Amniotic epithelial cell (primary cell): ENCODE measurements at regions not wholly inside any gene's neighbourhood (a gene's known extent, or its start where the extent isn't known, plus 50 kb on each side); places are given as distances from the start of the nearest gene placed in this dataset.
"Not testable (repeated sequence)": the region's sequence is repeated elsewhere in the genome, so short reads cannot be mapped to it uniquely, and the experiment has no call there.

Source experiments
- DNase-seq: peaks from one replicate; pipeline ENCODE4 v3.0.0-alpha.2; 2010; ENCODE audit warnings: low read depth

DNA sequence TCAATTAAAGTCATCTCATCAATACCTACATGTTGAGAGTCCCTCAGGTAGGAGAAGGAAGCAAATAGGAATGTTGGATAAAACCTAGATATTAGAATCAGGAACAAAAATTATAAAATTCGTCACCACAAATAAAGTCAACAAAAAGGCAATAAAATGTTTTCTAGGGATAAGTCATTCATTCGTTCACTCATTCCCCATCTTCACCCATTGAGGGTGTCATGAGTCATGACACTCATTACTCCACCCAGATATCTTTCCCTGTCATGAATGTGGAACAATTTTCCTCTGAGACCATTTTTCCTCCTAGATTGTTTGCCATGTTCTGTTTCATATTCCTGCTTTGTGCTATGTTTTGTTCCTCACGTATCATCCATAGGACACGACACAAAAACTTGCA lies 50.9 kb upstream of the OLIG3 start:
- DNase-seq: no peak

DNA sequence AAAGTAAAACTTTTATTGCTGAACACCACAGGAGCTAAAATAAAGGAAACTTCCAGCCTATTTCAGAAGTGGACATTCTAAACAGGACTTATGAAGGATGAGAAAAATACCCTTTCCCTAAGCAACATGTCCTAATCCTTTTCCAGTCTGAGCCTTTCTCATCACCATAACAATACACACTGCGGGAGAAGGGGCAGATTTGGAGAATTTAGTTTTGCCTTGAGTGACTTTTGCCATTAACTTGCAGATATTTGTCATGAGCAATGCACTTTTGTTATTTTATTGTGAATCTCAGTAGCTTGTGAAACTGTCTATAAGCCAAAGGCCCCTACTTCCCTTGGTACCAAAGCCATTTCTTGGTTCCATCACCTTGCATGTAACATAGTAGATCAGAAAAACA lies 53.0 kb upstream of the OLIG3 start:
- no peak for DNase-seq

DNA sequence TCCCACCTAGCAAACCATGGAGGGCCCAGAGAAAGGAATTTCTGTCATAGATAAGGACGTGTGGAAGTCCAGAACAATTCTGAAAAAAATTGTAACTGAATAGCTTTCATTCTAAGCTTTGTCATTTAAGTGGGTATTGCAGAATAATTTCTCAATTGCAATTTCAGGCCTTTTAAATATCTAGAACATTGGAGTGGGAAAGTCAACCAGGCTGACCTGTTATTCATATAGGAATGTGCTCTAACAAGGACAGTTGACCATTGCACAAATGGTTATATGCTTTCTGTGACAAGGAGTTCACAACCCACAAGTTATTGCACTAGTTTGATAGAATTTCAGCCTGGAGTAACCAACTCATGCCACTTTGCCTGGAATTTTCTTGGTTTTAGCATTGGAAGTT lies 53.4 kb upstream of the OLIG3 start:
- no peak for DNase-seq

DNA sequence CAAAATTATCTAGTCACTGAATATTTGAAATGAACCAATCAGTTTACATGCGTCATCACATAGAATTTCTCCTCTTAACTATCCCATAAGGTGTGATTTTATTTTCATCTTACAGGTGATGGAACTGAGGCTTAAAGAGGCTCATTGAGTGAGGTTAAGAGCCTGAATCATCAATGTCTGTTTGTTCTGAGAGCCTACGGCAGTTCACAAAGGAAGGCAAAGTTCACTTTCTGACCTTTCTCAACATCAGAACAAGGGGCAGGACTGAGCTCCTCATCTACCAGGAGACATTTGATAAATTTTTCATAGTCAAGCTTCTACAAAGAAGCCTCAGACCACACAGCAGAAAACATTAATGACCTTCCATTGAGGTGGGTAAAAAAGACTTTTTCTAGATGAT lies 54.9 kb upstream of the OLIG3 start:
- DNase-seq: no peak

DNA sequence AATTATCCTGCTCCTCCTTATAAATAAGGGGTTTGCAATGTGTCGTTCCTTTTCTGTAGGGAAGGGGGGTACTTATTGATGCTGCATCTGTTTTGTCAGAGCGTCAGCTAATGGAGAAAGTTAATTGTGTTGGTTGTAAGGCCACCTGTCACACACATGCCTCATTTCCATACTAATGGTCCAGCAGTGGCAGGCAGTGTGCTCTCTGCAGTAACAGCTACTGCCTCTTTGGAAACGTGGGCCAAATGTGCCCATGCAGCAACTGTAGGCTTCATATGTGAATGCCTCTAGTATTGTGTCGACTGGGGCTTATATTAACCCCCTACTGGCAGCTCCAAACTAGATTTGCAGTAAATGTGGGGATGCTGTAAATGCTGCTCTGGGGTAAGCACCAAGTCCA lies 56.3 kb upstream of the OLIG3 start:
- DNase-seq: no peak

DNA sequence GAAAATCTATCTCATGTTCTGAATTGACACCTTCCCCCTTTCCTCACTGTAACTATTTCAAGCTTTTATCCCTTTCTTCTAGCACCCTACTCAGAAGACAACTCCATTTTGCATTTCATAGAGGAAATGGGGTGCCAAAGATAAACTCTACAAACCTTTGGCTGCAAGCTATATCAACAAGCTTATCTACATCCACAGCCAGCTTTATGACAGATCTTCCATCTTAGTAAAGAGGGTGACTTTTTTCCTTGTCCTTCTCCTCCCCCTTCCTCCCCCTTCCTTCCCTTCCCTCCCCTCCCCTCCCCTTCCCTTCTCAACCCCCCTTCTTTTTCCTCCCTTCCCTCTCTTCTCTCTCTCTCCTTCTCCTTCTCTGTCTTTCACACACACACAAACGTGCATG lies 58.0 kb upstream of the OLIG3 start:
- no peak for DNase-seq

DNA sequence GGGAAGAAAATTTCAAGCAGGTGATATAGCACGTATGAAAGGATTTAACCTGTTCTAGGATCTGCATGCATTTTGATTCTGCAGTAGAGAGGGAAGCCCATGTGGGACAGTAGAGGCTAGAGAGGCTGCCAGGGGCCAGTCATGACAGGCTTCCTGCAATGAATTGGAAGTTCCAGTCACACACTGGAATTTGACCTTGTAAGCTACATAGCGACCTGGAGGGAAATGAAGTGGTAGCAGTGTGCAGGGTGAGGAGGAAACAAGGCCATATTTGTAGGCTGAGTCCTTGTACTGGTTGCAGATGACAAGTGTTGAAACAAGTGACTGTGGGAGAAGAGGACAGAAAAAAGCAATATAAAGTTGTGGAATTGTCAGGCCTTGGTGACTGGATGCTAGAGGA lies 58.6 kb upstream of the OLIG3 start:
- no peak for DNase-seq

DNA sequence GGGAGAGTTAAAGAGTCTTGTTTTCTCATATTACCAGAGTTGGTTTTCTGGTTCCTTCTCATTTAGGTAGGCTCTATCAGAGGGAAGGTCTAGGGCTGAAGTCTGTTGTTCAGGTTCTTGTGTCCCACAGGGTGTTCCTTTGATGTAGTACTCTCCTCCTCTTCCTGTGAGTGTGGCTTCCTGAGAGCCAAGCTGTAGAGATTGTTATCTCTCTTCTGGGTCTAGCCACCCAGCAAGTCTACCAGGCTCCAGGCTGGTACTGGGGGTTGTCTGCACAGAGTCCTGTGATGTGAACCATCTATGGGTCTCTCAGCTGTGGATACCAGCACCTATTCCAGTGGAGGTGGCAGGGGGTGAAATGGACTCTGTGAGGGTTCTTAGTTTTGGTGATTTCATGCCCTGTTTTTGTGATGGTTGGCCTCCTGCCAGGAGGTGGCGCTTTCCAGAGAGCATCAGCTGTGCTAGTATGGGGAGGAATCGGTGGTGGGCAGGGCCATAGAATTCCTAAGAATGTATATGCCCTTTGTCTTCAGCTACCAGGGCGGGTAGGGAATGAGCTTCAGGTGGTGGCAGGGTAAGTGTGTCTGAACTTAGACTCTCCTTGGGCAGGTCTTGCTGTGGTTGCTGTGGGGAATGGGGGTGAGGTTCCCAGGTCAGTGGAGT lies 65.5 kb upstream of the OLIG3 start:
- not testable (repeated sequence) for DNase-seq

DNA sequence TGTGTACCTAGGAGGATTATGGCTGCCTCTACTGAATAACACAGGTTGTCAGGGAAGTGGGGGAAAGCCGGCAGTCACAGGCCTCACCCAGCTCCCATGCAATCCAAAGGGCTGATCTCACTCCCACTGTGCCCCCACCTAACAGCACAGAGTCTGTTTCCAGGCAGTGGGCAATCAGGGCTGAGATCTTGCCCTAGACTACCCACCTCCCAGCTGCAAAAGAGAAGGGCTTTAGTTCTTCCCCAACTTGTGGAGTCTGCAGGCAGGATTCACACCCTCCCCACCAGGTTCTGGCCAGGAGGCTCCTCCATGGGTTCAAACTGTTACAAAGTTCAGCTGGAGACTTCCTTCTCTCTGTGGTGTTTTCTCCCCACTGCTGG lies 66.0 kb upstream of the OLIG3 start:
- no peak for DNase-seq

DNA sequence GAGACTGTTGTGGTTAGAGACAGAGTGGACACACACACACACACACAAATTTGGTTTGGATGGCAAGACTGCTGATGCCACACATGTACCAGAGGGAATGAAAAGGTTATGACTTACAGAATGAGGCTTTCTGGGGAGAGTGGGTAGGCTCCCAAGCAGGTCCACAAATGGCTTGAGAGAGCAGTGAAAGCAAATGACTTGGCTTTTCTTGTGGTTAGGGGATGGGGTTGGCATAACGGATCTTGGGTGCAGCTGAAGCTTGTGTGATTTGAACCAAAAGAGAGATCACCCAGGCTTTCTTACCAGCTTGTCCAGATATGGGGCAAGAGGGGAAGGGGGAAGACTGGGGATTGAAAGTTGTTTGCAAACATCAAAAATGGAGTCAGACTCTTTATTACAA lies 73.9 kb upstream of the OLIG3 start:
- DNase-seq: no peak

DNA sequence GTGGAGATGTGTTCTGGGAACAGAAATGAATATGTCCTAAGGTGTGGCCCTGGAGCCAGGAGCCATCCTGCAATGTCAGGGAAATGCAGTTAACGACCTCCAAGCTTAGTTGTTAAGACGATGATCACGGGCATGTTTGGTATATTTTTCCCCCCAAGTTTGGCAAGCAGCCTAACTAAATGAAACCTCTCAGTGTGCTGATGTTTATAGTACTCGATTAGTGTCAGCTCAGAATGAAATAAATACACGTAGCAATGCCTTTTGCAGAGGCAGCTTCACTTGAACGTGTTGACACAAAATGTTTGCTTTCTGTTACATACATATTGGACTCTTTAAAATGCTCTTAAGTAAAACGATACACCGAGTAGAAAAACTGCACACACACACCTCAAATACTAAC lies 76.2 kb upstream of the OLIG3 start:
- DNase-seq: no peak

DNA sequence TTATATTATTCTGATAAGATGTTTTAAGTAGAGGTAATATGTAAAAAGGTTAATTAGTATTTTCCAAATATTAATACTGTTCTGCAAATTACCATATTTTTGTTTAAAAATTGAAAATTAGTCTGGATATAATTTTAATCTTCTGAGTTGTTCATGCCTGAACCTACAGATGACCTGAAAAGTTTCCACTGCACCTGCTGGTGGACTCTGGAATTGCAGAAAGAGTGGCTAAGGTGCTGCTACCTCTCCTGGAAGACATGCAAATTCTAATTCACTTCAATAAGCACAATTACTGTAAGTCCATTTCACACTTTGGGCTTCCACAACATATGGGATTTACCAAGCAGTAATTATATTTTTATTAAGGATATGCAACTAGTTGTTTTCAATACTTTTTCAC lies 77.7 kb upstream of the OLIG3 start:
- DNase-seq: peak; percentile 22

DNA sequence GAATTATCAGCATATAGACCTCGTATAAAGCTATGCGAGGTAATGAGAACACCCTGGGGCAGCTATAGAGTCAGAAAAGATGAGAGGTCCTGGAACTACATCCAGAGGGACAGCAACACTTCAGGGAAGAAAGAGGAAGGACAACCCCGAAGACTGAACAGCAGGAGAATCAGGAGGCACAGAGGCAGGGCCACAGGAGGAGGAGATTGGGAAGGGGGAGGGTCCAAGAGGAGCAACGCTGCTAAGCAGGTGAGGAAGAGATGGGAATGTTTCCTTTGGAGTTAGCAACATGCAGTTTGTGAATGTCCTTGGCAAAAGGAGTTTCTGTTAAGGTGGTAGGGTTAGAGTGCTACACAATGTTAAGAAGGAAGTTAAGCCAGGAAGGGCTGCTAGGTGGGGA lies 79.5 kb upstream of the OLIG3 start:
- DNase-seq: no peak

DNA sequence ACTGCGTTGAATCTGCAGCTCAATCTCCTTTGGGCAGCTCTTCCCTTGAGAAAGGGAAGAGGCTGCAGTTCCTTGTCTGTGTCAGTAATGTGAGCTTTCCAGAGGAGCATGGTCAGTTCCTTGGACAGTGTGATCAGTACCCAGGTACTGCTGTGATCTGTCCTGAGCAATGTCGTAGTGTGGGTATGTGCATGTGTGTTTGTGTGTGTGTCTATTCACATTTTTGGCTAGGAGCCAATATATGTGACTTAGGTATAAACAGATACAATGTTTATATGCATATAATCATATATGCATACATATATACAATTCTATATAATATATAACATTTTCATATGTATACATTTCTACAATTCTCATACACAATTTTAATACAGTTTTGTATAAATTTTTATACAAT lies 85.4 kb upstream of the OLIG3 start:
- no peak for DNase-seq

DNA sequence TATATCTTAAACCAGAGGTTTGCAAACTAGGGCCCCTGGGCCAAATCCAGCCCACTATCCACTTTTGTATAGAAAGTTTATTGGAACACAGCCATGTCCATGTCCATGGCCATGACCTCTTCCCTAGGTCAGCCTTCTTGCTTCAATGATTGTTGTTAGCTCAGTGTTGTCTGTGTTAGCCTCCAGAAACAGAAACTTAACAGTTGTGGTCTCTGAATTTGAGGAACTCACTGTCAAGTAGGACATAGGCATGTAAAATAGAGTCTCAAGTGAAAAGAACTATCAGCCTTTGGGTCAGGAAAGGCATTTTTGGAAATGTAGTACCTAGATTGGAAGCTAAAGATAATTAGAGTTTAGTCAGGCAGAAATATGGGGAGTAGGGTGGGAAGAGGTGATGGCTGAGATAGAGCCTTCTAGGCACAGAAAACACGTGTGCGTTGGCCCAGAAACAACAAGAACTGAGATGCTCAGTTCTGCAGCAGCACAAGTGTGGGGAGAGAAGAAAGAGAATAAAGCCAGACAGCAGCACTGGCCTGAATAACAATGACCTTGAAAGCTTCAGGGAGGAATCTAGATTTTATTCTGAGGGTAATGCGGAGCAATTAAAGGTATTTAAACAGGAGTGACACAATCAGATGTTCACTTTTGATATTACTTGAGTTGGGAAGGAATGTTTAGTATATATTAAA lies 87.0 kb upstream of the OLIG3 start:
- no peak for DNase-seq

DNA sequence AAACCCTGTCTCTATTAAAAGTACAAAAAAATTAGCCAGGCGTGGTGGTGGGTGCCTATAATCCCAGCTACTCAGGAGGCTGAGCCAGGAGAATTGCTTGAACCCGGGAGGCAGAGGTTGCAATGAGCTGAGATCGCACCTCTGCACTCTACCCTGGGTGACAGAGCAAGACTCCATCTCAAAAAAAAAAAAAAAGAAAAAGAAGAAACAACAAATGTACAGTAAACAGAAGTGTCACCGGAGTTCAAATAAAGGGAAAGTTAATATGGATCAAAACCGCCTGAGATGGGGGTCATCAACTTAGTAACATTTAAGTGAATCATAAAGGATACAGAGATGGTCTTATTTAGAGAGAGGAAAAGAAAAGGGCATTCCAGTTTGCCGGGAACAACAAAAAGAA lies 89.3 kb upstream of the OLIG3 start:
- not testable (repeated sequence) for DNase-seq

DNA sequence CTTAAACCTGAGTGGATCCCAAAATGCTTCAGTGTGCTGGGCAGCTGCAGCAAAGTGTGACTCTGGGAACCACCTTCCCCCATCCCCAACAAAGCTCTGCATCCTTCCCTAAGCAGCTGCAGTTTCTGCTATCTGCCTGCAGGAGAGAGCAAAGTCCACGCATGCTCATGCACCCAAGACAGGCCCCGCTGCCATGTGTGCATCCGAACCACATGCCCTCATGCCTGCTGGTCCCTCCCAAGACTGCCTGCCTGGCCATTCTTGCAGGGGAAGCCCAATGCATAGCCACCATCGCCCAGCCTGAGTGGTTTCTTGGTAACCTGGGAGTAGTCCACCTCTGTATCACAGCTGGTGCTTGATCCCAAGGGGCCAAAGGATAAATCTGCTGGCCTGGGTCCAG lies 94.3 kb upstream of the OLIG3 start:
- DNase-seq: no peak

DNA sequence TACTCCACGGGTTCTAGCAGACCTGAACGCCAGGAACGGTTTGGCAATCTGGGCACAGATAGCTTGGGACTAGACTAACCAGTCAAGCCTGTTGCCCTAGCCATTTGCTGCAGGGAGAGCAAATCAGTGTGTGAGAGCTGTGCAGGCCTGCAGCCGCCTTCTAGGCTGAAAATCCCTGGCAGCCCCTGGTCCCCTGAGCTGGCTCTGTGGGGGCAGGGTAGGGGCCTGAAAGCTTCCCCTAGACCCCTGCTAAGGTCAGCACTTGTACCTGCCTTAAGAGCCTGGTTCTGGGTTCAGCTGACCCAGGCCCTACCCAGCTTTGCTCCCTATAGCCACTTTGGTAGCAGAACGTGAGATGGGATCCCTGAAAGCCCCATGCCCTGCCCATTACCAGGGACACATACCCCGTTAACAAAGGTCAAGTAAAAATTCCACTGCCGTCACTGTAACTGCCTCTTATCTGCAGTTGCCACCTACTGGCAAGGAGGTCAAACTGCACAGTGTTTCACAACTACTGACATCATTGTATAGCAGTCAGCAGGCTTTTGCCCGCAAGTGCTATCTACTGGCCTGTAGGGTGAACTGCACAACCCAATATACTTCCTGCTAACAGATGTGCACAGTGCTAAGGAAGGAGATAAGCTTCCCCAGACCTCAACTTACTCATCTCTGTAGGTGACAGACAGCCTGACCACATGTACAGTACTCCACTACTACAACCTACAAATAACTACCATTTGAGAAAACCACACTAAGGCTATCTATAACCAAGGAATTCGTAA lies 95.1 kb upstream of the OLIG3 start:
- DNase-seq: peak; percentile 85

DNA sequence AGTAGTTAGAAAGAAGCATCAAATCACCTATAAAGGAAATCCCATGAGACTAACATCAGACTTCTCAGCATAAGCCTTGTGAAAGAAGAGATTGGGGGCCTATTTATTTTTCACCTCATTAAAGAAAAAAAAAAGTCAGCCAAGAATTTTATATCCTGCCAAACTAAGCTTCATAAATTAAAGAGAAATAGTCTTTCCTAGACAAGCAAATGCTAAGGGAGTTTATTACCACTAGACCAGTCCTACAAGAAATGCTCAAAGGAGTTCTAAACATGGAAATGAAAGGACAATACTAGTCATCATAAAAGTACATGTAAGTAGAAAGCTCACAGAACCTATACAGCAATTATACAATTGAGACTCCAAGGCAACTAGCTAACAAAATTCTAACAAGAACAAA lies 96.5 kb upstream of the OLIG3 start:
- DNase-seq: no peak

DNA sequence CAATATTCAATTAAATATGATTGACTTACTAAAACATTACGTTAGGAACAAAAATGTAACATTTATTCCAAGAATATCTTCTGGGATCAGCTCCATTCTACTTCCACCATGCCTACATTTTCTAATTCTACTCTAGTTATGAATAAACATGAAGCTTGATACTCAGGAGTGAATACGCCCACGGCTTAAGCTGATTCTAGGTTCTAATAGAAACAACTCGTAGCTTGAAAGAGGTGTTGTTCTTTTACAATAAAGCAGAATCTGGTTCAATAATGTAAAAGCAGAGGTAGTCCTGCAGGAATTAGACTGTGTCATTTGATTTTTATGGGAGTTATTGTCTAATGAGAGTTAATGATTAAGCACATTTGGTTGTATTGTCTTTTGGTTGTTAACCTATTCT lies 107.3 kb upstream of the OLIG3 start:
- DNase-seq: no peak

DNA sequence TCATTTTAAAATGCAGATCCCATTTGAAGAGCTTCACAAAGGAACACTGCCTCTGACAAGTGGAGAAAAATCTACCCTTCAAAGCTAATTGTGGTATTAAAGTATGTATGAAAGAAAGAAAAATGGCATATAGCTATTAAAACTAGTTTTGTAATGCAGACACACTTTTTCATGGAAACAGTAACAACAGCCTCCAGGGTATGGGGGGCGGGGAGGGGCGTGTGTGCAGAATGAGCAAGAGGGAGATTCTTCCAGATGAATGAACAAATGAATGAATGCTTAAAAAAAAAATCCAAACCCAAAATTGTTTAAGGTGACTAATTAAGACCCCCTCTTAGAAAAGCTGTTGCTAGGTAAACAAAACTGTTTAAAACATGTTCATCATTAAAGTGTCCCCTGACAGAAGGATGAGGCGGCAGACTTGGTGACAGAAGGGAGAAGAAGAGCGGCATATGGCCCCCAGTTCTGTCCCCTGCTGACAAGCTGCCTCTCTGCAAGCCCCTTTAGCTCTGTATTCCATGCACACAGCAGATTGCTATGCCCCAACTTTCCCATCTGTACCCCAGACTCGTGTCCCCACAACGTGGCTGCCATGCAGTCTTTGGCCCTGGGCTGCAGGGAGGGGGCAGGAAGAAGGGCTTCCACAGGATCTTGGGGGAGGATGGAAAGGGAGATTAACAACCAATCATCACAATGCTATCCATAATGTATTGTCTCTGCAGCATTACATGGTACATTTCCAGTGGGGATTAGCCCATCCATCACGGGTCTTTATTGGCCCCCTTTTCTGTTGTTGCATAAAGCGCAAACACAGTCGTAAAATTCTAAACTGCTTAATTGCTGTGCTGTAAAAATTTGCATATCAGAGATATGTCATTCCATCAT lies 108.4 kb upstream of the OLIG3 start:
- DNase-seq: no peak

DNA sequence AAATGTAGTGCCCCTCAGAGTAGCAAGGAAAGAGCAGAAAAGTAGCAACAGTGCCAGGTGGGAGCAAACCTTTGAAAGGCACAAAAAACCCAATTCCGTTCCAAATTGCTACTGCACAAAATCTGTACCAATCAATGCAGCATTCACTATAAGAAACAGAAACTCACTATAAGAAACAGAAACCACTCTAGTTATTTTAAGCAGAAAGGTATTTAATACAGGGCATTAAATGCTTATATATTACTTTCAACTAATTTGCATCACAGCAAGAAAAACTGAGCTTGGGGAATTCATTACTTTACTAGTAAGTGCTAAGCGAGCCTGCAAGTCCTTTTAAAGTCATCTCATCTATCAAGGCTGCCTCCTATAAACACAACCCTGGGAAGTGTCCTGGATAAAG lies 116.5 kb upstream of the OLIG3 start:
- DNase-seq: no peak

DNA sequence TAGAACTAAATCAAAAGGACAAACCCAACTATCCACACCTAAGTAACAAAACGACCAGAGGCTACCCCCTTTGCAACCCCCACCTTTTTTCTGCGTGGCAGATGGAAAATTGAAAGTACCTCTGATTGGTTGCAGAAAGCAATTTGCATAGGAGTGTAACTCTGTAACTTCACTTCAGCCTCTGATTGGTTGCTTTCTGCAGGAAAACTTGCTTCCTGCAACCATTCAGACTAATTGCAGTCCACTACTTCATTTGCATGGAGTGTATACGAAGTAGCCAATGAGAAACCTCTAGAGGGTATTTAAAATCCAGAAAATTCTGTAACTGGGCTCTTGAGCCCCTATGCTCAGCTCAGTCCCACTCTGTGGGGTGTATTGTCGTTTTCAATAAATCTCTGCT lies 129.1 kb upstream of the OLIG3 start:
- DNase-seq: peak; percentile 7
